Esophagus (tissue), 2 donors: ENCODE measurements at regions not wholly inside any gene's neighbourhood (a gene's known extent, or its start where the extent isn't known, plus 50 kb on each side); places are given as distances from the start of the nearest gene placed in this dataset.

Experiments
- H3K27ac ChIP-seq, 2 donors: one replicate each; pipeline ENCODE4 v1.5.1; 2013; ENCODE audit warnings: low read depth in 2 of 2, mild to moderate bottlenecking in 2 of 2, inconsistent platforms in 1 of 2, low read length in 1 of 2, moderate library complexity in 1 of 2
- H3K27me3 ChIP-seq, 2 donors: one replicate each; pipeline ENCODE4 v1.6.1; 2013; ENCODE audit warnings: low read length in 2 of 2, control low read depth in 1 of 2, mild to moderate bottlenecking in 1 of 2; ENCODE audit not compliant: insufficient read depth in 2 of 2, control insufficient read depth in 1 of 2
- H3K36me3 ChIP-seq, 2 donors: one replicate each; pipeline ENCODE4 v1.6.1; 2013; ENCODE audit warnings: low read length in 1 of 2; ENCODE audit not compliant: control insufficient read depth in 2 of 2, insufficient read depth in 2 of 2
- H3K4me1 ChIP-seq, 2 donors: one replicate each; pipeline ENCODE4 v1.6.1; 2013; ENCODE audit warnings: low read length in 1 of 2; ENCODE audit not compliant: control insufficient read depth in 2 of 2, insufficient read depth in 2 of 2
- H3K4me3 ChIP-seq, 2 donors: one replicate each; pipeline ENCODE4 v1.5.1; 2013; ENCODE audit warnings: low read length in 2 of 2, mild to moderate bottlenecking in 2 of 2, low read depth in 1 of 2, moderate library complexity in 1 of 2
- H3K9me3 ChIP-seq, 2 donors: one replicate each; pipeline ENCODE4 v1.6.1; 2013; ENCODE audit warnings: mild to moderate bottlenecking in 2 of 2, low read depth in 1 of 2, low read length in 1 of 2, moderate library complexity in 1 of 2; ENCODE audit not compliant: control insufficient read depth in 2 of 2, insufficient read depth in 1 of 2
- WGBS, 2 donors: extraction: QIAGEN DNeasy Blood & Tissue Kit; methylation state at CpG; one replicate each; pipeline ENCODE4 v1.1.7; 2013; 5-methylcytosine and 5-hydroxymethylcytosine counted together
- donor health status: healthy with polysubstance abuse.
- donor health status: Bipolar disorder and iron deficiency.

DNA sequence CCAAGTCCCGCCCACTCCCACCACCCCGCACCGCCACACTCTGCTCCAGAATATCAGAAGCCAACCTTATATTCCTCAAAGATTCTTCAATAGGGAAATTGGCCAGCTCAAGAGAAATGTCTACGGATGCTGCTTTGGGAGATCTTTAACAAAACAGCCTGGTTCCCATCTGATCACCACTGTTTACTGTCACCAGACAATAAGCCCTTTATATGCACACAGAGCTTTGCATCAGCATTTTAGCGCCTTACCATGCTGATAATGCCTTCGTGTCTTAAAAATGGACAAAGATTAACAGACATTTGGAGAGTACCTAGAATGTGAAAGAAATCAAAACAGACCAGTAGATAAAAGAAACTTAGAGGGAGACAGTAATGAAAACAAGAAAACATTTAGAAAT, 141.7 kb upstream of the SYT6 start:
- no peak overlapping the region for H3K4me3 ChIP-seq
- no peaks in the 10 kb centered on the region for H3K36me3 ChIP-seq
- H3K27ac ChIP-seq: no peak overlapping the region
- H3K9me3 ChIP-seq: no peaks in the 10 kb centered on the region
- no peaks in the 10 kb centered on the region for H3K27me3 ChIP-seq
- H3K4me1 ChIP-seq: no peaks in the 10 kb centered on the region
- 58 to 64% methylated on average over 6 of the region's 6 CpGs for WGBS, 2 donors

DNA sequence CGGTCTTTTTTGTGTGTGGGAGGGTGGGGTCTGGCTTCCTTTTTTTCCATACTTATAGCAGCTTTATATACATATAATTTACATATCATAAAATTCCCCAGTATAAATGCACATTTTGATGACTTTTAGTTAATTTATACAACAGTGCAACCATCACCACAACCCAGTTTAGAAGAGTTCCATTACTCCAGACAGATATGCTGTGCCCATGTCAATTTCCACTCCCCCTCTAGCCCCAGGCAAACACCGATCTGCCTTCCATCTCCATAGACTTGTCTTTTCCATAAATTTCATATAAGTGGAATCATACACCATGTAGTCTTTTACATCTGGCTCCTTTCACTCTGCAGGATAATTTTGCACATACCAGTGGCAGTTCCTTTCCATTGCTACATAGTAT, 139.2 kb upstream of the SYT6 start:
- no peak overlapping the region for H3K4me3 ChIP-seq
- H3K9me3 ChIP-seq: no peaks in the 10 kb centered on the region
- 92% methylated on average over 2 of the region's 2 CpGs for WGBS, 2 donors
- no peaks in the 10 kb centered on the region for H3K4me1 ChIP-seq
- no peaks in the 10 kb centered on the region for H3K36me3 ChIP-seq
- H3K27me3 ChIP-seq: no peaks in the 10 kb centered on the region
- no peak overlapping the region for H3K27ac ChIP-seq

- 94 to 97% methylated on average over 5 of the region's 5 CpGs for WGBS, 2 donors
- Histone ChIP-seq H3K27ac (no peak overlapping the region), H3K9me3 (no peaks in the 10 kb centered on the region), H3K4me1 (no peaks in the 10 kb centered on the region), H3K27me3 (no peaks in the 10 kb centered on the region), H3K36me3 (no peaks in the 10 kb centered on the region), H3K4me3 (no peak overlapping the region)
Observed at GRCh38 chr1:114292194-114292593, 138.5 kb upstream of the SYT6 start.

DNA sequence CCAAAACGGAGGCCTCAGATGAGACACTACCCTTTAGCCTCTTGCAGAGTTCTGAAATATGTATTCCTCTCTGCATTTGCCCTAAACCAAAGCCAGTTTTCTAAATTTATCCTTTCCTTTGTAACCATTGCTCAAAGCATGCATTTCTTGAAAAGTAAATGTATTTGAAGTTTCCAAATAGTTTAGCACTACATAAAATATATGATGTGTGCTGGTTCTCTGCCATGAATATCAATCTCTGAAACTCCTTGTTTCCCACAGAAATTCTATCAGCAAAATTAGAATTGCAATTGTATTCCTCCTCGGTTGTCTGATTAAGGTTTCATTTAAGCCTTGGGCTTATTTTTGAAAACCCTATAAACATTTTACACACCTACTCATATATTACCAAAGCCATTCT, 137.1 kb upstream of the SYT6 start:
- H3K36me3 ChIP-seq: no peaks in the 10 kb centered on the region
- 68 to 76% methylated on average over 2 of the region's 2 CpGs for WGBS, 2 donors
- no peaks in the 10 kb centered on the region for H3K27me3 ChIP-seq
- H3K4me1 ChIP-seq: no peaks in the 10 kb centered on the region
- H3K4me3 ChIP-seq: no peak overlapping the region
- no peak overlapping the region for H3K27ac ChIP-seq
- H3K9me3 ChIP-seq: no peaks in the 10 kb centered on the region

GRCh38 chr1:114290341-114290740, 136.7 kb upstream of the SYT6 start:
- no peaks in the 10 kb centered on the region for H3K4me1 ChIP-seq
- no peaks in the 10 kb centered on the region for H3K9me3 ChIP-seq
- no peak overlapping the region for H3K27ac ChIP-seq
- no peaks in the 10 kb centered on the region for H3K27me3 ChIP-seq
- WGBS, 2 donors: 79 to 81% methylated on average over 4 of the region's 4 CpGs
- H3K4me3 ChIP-seq: no peak overlapping the region
- no peaks in the 10 kb centered on the region for H3K36me3 ChIP-seq

- Histone ChIP-seq H3K9me3 (no peaks in the 10 kb centered on the region), H3K4me1 (no peaks in the 10 kb centered on the region), H3K27ac (no peak overlapping the region), H3K36me3 (no peaks in the 10 kb centered on the region), H3K4me3 (no peak overlapping the region), H3K27me3 (no peaks in the 10 kb centered on the region)
- WGBS, 2 donors: 57% methylated on average over 8 of the region's 8 CpGs
Observed at GRCh38 chr1:114289824-114290223, 136.2 kb upstream of the SYT6 start.

DNA sequence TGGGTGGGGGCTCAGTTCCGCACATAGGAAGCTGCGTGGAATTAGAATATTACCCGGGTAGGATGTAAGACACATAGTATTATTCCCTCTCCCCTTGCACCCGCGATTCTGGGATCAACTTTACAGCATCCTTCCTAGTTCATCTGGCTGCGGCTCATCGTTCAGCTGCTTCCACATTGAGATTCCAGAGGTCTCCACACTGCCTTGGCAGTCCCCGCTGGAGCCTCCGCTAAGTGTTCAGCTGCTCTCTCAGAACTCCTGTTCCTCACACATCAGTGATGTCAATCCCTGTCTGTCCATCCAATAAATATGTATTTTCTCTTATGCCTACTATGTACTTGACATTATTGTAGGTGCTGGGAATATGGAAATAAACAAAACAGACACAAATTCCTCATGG, 135.6 kb upstream of the SYT6 start:
- no peaks in the 10 kb centered on the region for H3K36me3 ChIP-seq
- no peaks in the 10 kb centered on the region for H3K9me3 ChIP-seq
- no peaks in the 10 kb centered on the region for H3K4me1 ChIP-seq
- H3K4me3 ChIP-seq: no peak overlapping the region
- no peaks in the 10 kb centered on the region for H3K27me3 ChIP-seq
- no peak overlapping the region for H3K27ac ChIP-seq
- 78 to 82% methylated on average over 9 of the region's 9 CpGs for WGBS, 2 donors

DNA sequence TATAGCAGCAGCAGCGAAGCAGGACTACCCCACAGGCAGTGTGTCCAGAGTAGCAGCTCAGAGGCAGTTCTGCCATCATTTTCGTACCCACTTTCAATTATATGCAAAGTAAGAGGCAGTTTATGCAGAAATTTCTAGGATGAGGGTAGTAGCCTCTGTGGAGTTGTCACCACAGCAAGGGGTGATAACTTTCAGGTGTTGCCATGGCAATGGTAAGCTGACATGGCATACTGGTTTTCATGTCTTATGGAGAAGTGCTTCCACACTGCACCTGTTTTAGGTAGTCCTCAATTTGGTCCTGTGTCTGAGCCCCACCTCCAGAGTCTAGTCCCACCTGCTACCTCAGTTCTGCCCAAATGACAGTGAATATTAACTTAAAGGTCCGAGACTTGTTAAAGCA, 133.3 kb upstream of the SYT6 start:
- no peaks in the 10 kb centered on the region for H3K4me1 ChIP-seq
- H3K9me3 ChIP-seq: no peaks in the 10 kb centered on the region
- WGBS, 2 donors: 83 to 89% methylated on average over 3 of the region's 3 CpGs
- H3K27me3 ChIP-seq: no peaks in the 10 kb centered on the region
- H3K36me3 ChIP-seq: no peaks in the 10 kb centered on the region
- H3K27ac ChIP-seq: no peak overlapping the region
- no peak overlapping the region for H3K4me3 ChIP-seq

- Histone ChIP-seq H3K27ac (no peak overlapping the region), H3K36me3 (no peaks in the 10 kb centered on the region), H3K9me3 (no peaks in the 10 kb centered on the region), H3K27me3 (no peaks in the 10 kb centered on the region), H3K4me3 (no peak overlapping the region), H3K4me1 (no peaks in the 10 kb centered on the region)
- WGBS, 2 donors: 73 to 78% methylated on average over 1 of the region's 1 CpG
Observed at GRCh38 chr1:114286179-114286578, 132.5 kb upstream of the SYT6 start.

- no peak overlapping the region for H3K27ac ChIP-seq
- H3K27me3 ChIP-seq: no peaks in the 10 kb centered on the region
- 36 to 37% methylated on average over 7 of the region's 7 CpGs for WGBS, 2 donors
Observed at GRCh38 chr1:114282751-114283403, 129.2 kb upstream of the SYT6 start.

More at GRCh38 chr1:114282751-114283403, 129.2 kb upstream of the SYT6 start:
- H3K4me1 ChIP-seq: no peaks in the 10 kb centered on the region
- no peaks in the 10 kb centered on the region for H3K36me3 ChIP-seq
- H3K9me3 ChIP-seq: no peaks in the 10 kb centered on the region
- no peak overlapping the region for H3K4me3 ChIP-seq
